GM20431 (cell line): ENCODE measurements at regions not wholly inside any gene's neighbourhood (a gene's known extent, or its start where the extent isn't known, plus 50 kb on each side); places are given as distances from the start of the nearest gene placed in this dataset.

Source experiments
- in situ Hi-C: fragments of 300-500 bp; cut with MseI, MboI; formaldehyde crosslinking; loops from one replicate; pipeline ENCODE4 v1.15.0; 2020; ENCODE audit warnings: low sequenced_read_pairs; ENCODE audit not compliant: unreplicated experiment

- in situ Hi-C loops, result no loop called here
These were observed 321.1 kb downstream of the TGFB2 start for GRCh38 chr1:218666263-218666662.

GRCh38 chr1:218667781-218668516 lies 322.8 kb downstream of the TGFB2 start:
- in situ Hi-C loops, result no loop called here

GRCh38 chr1:218669431-218669830 lies 324.3 kb downstream of the TGFB2 start:
- in situ Hi-C loops, result no loop called here

- in situ Hi-C loops, result no loop called here
These were observed 325.7 kb downstream of the TGFB2 start for GRCh38 chr1:218670875-218671274.

GRCh38 chr1:218671573-218671972 lies 326.4 kb downstream of the TGFB2 start:
- in situ Hi-C loops, result no loop called here

- in situ Hi-C loops, result no loop called here
These were observed 328.0 kb downstream of the TGFB2 start for GRCh38 chr1:218673170-218673569.

- in situ Hi-C loops, result no loop called here
These were observed 329.2 kb downstream of the TGFB2 start for GRCh38 chr1:218674280-218674773.

GRCh38 chr1:218677026-218677425 lies 331.9 kb downstream of the TGFB2 start:
- in situ Hi-C loops, result no loop called here

GRCh38 chr1:218679391-218679790 lies 334.3 kb downstream of the TGFB2 start:
- in situ Hi-C loops, result no loop called here

- in situ Hi-C loops, result no loop called here
These were observed 335.0 kb downstream of the TGFB2 start for GRCh38 chr1:218679988-218680748.

GRCh38 chr1:218683242-218683641 lies 338.1 kb downstream of the TGFB2 start:
- in situ Hi-C loops, result no loop called here

GRCh38 chr1:218686258-218686657 lies 341.1 kb downstream of the TGFB2 start:
- in situ Hi-C loops, result no loop called here

GRCh38 chr1:218686761-218687160 lies 341.6 kb downstream of the TGFB2 start:
- in situ Hi-C loops, result no loop called here

GRCh38 chr1:218692808-218693207 lies 347.7 kb downstream of the TGFB2 start:
- in situ Hi-C loops, result no loop called here

GRCh38 chr1:218693599-218693998 lies 348.5 kb downstream of the TGFB2 start:
- in situ Hi-C loops, result no loop called here

GRCh38 chr1:218694085-218694484 lies 348.9 kb downstream of the TGFB2 start:
- in situ Hi-C loops, result no loop called here

- in situ Hi-C loops, result no loop called here
These were observed 349.5 kb downstream of the TGFB2 start for GRCh38 chr1:218694636-218695035.

GRCh38 chr1:218695525-218695924 lies 350.4 kb downstream of the TGFB2 start:
- in situ Hi-C loops, result no loop called here

- in situ Hi-C loops, result no loop called here
These were observed 353.0 kb downstream of the TGFB2 start for GRCh38 chr1:218698141-218698540.

- in situ Hi-C loops, result no loop called here
These were observed 354.3 kb downstream of the TGFB2 start for GRCh38 chr1:218699421-218699820.

GRCh38 chr1:218699865-218700264 lies 354.7 kb downstream of the TGFB2 start:
- in situ Hi-C loops, result no loop called here
